DMS153 treated with DMSO at 0.1 percent for 48 hours (cell line): ENCODE measurements at regions not wholly inside any gene's neighbourhood (a gene's known extent, or its start where the extent isn't known, plus 50 kb on each side); places are given as distances from the start of the nearest gene placed in this dataset.

Source experiments
- DNase-seq: peaks from one replicate; lab custom pipeline; 2025; ENCODE audit not compliant: unreplicated experiment; lab: John Stamatoyannopoulos, UW

- no peak for DNase-seq
These were observed 58.4 kb downstream of the SLC25A47 start for GRCh38 chr14:100381395-100382105.

GRCh38 chr14:100382106-100382455 is 58.9 kb downstream of the SLC25A47 start:
- no peak for DNase-seq

GRCh38 chr14:100383727-100384158 is 60.6 kb downstream of the SLC25A47 start:
- DNase-seq, result peak; percentile 3

GRCh38 chr14:100384277-100384676 is 61.1 kb downstream of the SLC25A47 start:
- DNase-seq, result no peak

GRCh38 chr14:100384819-100385813 is 62.0 kb downstream of the SLC25A47 start:
- DNase-seq, result peak; percentile 5

GRCh38 chr14:100386121-100386520 is 63.0 kb downstream of the SLC25A47 start:
- no peak for DNase-seq

GRCh38 chr14:100386846-100387245 is 63.7 kb downstream of the SLC25A47 start:
- DNase-seq, result no peak

GRCh38 chr14:100387450-100387849 is 64.3 kb downstream of the SLC25A47 start:
- DNase-seq, result no peak

GRCh38 chr14:100388103-100389054 is 65.2 kb downstream of the SLC25A47 start:
- DNase-seq, result no peak

GRCh38 chr14:100389497-100390104 is 66.5 kb downstream of the SLC25A47 start:
- DNase-seq, result no peak

- no peak for DNase-seq
These were observed 68.0 kb downstream of the SLC25A47 start for GRCh38 chr14:100391173-100391572.

GRCh38 chr14:100391724-100392123 is 68.6 kb downstream of the SLC25A47 start:
- no peak for DNase-seq

GRCh38 chr14:100392356-100392755 is 69.2 kb downstream of the SLC25A47 start:
- DNase-seq, result no peak

- DNase-seq, result no peak
These were observed 70.2 kb downstream of the SLC25A47 start for GRCh38 chr14:100393362-100393761.

GRCh38 chr14:100393906-100394732 is 71.0 kb downstream of the SLC25A47 start:
- no peak for DNase-seq

GRCh38 chr14:100394886-100395672 is 71.9 kb downstream of the SLC25A47 start:
- no peak for DNase-seq

- DNase-seq, result no peak
These were observed 73.2 kb downstream of the SLC25A47 start for GRCh38 chr14:100396266-100396795.

GRCh38 chr14:100397005-100397404 is 73.9 kb downstream of the SLC25A47 start:
- no peak for DNase-seq

GRCh38 chr14:100398044-100398443 is 74.9 kb downstream of the SLC25A47 start:
- DNase-seq, result no peak
